GM12891 (cell line): ENCODE measurements at regions not wholly inside any gene's neighbourhood (a gene's known extent, or its start where the extent isn't known, plus 50 kb on each side); places are given as distances from the start of the nearest gene placed in this dataset.

Experiments
- PAX5 ChIP-seq: IDR thresholded peaks from 2 replicates; pipeline ENCODE4 v1.6.1; 2011; ENCODE audit warnings: low read length, moderate library complexity, mild to moderate bottlenecking; ENCODE audit not compliant: insufficient read depth, severe bottlenecking
- POLR2A ChIP-seq: IDR thresholded peaks from 2 replicates; pipeline ENCODE4 v1.6.1; 2011; ENCODE audit warnings: low read depth, low read length, control low read depth
- POLR2AphosphoS5 ChIP-seq: IDR thresholded peaks from 2 replicates; pipeline ENCODE4 v1.6.1; 2011; ENCODE audit warnings: low read depth, low read length, control low read depth
- POU2F2 ChIP-seq: IDR thresholded peaks from 2 replicates; pipeline ENCODE4 v1.6.1; 2011; ENCODE audit warnings: low read depth, mild to moderate bottlenecking, control low read depth, low read length, moderate library complexity
- SPI1 ChIP-seq: IDR thresholded peaks from 2 replicates; pipeline ENCODE4 v1.6.1; 2011; ENCODE audit warnings: low read depth, low read length, control low read depth
- TAF1 ChIP-seq: IDR thresholded peaks from 2 replicates; pipeline ENCODE4 v1.6.1; 2011; ENCODE audit warnings: low read depth, low read length, control low read depth

DNA sequence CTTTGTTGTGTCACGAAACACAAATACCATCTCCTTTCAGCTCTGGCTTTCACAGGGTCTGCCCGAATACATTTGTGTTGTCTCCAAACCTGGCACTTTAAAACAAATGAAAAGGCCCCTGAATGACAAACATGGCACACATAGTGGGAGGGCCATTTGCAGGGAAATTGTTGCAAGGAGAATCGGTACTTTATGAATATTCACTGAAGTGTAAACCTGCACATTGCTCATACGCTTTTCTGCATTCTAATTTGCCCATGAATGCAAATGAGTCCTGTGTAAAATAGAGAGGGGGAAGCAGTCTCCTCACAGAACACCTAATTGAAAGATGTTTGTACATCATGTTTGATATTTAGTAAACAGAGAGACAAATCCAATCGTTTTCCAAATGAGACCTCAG lies 82.7 kb upstream of the PCDH8 start:
- no peak for TF ChIP-seq TAF1
- TF ChIP-seq POLR2AphosphoS5: no peak
- TF ChIP-seq POLR2A: no peak
- TF ChIP-seq SPI1: no peak
- TF ChIP-seq PAX5: no peak
- TF ChIP-seq POU2F2: no peak
